Keratinocyte (primary cell): ENCODE measurements at regions not wholly inside any gene's neighbourhood (a gene's known extent, or its start where the extent isn't known, plus 50 kb on each side); places are given as distances from the start of the nearest gene placed in this dataset.

Experiments used
- DNase-seq: peaks from one replicate; pipeline ENCODE4 v3.0.0-alpha.2; 2011; ENCODE audit warnings: low read depth, missing footprints, low spot score
- FAIRE-seq: peaks from 2 replicates; lab custom pipeline; 2011; peaks lifted over from hg19 to GRCh38; lab: Jason Lieb, UNC
- H2AFZ ChIP-seq: 2 replicates; pipeline ENCODE4 v1.6.0; 2012; ENCODE audit warnings: low read length, control low read depth, inconsistent platforms; ENCODE audit not compliant: control insufficient read depth
- H3K27ac ChIP-seq: 2 replicates; pipeline ENCODE4 v1.5.1; 2011; ENCODE audit warnings: low read length; ENCODE audit not compliant: control insufficient read depth, insufficient read depth
- H3K27me3 ChIP-seq: 3 replicates; pipeline ENCODE4 v1.6.0; 2011; ENCODE audit warnings: low read length; ENCODE audit not compliant: control insufficient read depth, insufficient read depth; ENCODE audit errors: extremely low read depth
- H3K36me3 ChIP-seq, 2 experiments: 2 replicates in 1 of 2; 3 replicates in 1 of 2; pipeline ENCODE4 v1.5.1; 2011; ENCODE audit warnings: low read length in 2 of 2, mild to moderate bottlenecking in 1 of 2; ENCODE audit not compliant: control insufficient read depth in 2 of 2, insufficient read depth in 2 of 2; ENCODE audit errors: extremely low read depth in 1 of 2
- H3K4me1 ChIP-seq: 3 replicates; pipeline ENCODE4 v1.5.1; 2011; ENCODE audit warnings: low read length; ENCODE audit not compliant: control insufficient read depth, insufficient read depth; ENCODE audit errors: extremely low read depth
- H3K4me2 ChIP-seq: 3 replicates; pipeline ENCODE4 v1.6.0; 2011; ENCODE audit warnings: low read depth, low read length; ENCODE audit not compliant: control insufficient read depth, insufficient read depth; ENCODE audit errors: extremely low read depth
- H3K4me3 ChIP-seq, 3 experiments: fragments of 200-600 bp in 1 of 3; sonication (generic) in 1 of 3; 2 replicates in 2 of 3; 3 replicates in 1 of 3; pipeline ENCODE4 v1.5.1; 2011 to 2016; ENCODE audit warnings: low read length in 3 of 3, mild to moderate bottlenecking in 3 of 3, control low read depth in 2 of 3, inconsistent platforms in 1 of 3, low read depth in 1 of 3, mixed read lengths in 1 of 3, mixed run types in 1 of 3, moderate library complexity in 1 of 3; ENCODE audit not compliant: control insufficient read depth in 2 of 3, insufficient read depth in 2 of 3; ENCODE audit errors: extremely low read depth in 1 of 3
- H3K79me2 ChIP-seq: 2 replicates; pipeline ENCODE4 v1.6.0; 2012; ENCODE audit warnings: low read length; ENCODE audit not compliant: control insufficient read depth, insufficient read depth
- H3K9ac ChIP-seq: 3 replicates; pipeline ENCODE4 v1.6.0; 2011; ENCODE audit warnings: low read length; ENCODE audit not compliant: control insufficient read depth, insufficient read depth; ENCODE audit errors: extremely low read depth
- H3K9me1 ChIP-seq: 3 replicates; pipeline ENCODE4 v1.6.0; 2011; ENCODE audit warnings: low read length; ENCODE audit not compliant: control insufficient read depth, insufficient read depth; ENCODE audit errors: extremely low read depth
- H3K9me3 ChIP-seq: 2 replicates; pipeline ENCODE4 v1.5.1; 2012; ENCODE audit warnings: low read depth, low read length; ENCODE audit not compliant: control insufficient read depth
- H4K20me1 ChIP-seq: 3 replicates; pipeline ENCODE4 v1.6.0; 2011; ENCODE audit warnings: low read length; ENCODE audit not compliant: control insufficient read depth, insufficient read depth; ENCODE audit errors: extremely low read depth
- CTCF ChIP-seq, 3 experiments: IDR thresholded peaks in 1 of 3; conservative IDR thresholded peaks in 1 of 3; optimal IDR thresholded peaks in 1 of 3; 2 replicates in 2 of 3; 3 replicates in 1 of 3; pipeline versions ENCODE3 to v1.5.1; 2011; ENCODE audit warnings: low read length in 3 of 3, mild to moderate bottlenecking in 3 of 3, moderate library complexity in 2 of 3, control low read depth in 1 of 3, inconsistent platforms in 1 of 3; ENCODE audit not compliant: insufficient read depth in 2 of 3; ENCODE audit errors: extremely low read depth in 1 of 3
- EZH2 ChIP-seq: IDR thresholded peaks from one replicate; pipeline ENCODE4 v1.6.1; 2012; ENCODE audit warnings: inconsistent platforms, mild to moderate bottlenecking, low read length, moderate library complexity
- dilution Hi-C: fragments of 300-500 bp; cut with MboI; formaldehyde crosslinking; loops from one replicate; pipeline ENCODE4 v1.7.0; 2020; ENCODE audit warnings: low sequenced_read_pairs; ENCODE audit not compliant: extremely low pct_ligation_motif_present

- Histone ChIP-seq H2AFZ (no peak overlapping the region), H3K27me3 (no peaks in the 10 kb centered on the region), H3K27ac (no peak overlapping the region), H4K20me1 (no peaks in the 10 kb centered on the region), H3K4me3 (no peak overlapping the region), H3K9ac (no peak overlapping the region), H3K36me3 (no peaks in the 10 kb centered on the region), H3K4me1 (no peaks in the 10 kb centered on the region), H3K4me2 (no peak overlapping the region), H3K9me1 (no peaks in the 10 kb centered on the region), H3K79me2 (no peaks in the 10 kb centered on the region), H3K9me3 (peaks cover 9% of the 10 kb centered on the region)
- dilution Hi-C loops, result no loop called here
- no peak for TF ChIP-seq EZH2
- TF ChIP-seq CTCF (optimal IDR thresholded peaks at IDR 0.05 in 1 of 3, IDR thresholded peaks at IDR 0.05 in 1 of 3, conservative IDR thresholded peaks at IDR 0.05 in 1 of 3; ENCODE audit: extremely low read depth in 1 of 3, insufficient read depth in 2 of 3, low read length in 3 of 3), result no peak
- DNase-seq, result no peak
- FAIRE-seq, result no peak
These were observed 352.8 kb upstream of the PFKP start for GRCh38 chr10:2714597-2714996.

GRCh38 chr10:2703953-2704352 lies 363.4 kb upstream of the PFKP start:
- DNase-seq (no peak), FAIRE-seq (no peak)
- dilution Hi-C loops, result no loop called here
- no peaks in the 10 kb centered on the region for H3K27me3 ChIP-seq
- no peaks in the 10 kb centered on the region for H3K36me3 ChIP-seq
- no peak overlapping the region for H2AFZ ChIP-seq
- no peak overlapping the region for H3K4me3 ChIP-seq
- no peak overlapping the region for H3K4me2 ChIP-seq
- no peaks in the 10 kb centered on the region for H4K20me1 ChIP-seq
- no peaks in the 10 kb centered on the region for H3K9me1 ChIP-seq
- H3K4me1 ChIP-seq, result no peaks in the 10 kb centered on the region
- no peak overlapping the region for H3K9ac ChIP-seq
- no peak for TF ChIP-seq EZH2
- no peak for TF ChIP-seq CTCF (optimal IDR thresholded peaks at IDR 0.05 in 1 of 3, IDR thresholded peaks at IDR 0.05 in 1 of 3, conservative IDR thresholded peaks at IDR 0.05 in 1 of 3; ENCODE audit: extremely low read depth in 1 of 3, insufficient read depth in 2 of 3, low read length in 3 of 3)
- H3K27ac ChIP-seq, result no peak overlapping the region
- no peaks in the 10 kb centered on the region for H3K79me2 ChIP-seq
- H3K9me3 ChIP-seq, result peaks cover 3% of the 10 kb centered on the region
